GM12892 (cell line): ENCODE measurements at regions not wholly inside any gene's neighbourhood (a gene's known extent, or its start where the extent isn't known, plus 50 kb on each side); places are given as distances from the start of the nearest gene placed in this dataset.

Experiments
- POLR2A ChIP-seq: IDR thresholded peaks from 2 replicates; pipeline ENCODE4 v1.6.1; 2011; ENCODE audit warnings: low read depth, low read length, control low read depth
- POLR2AphosphoS5 ChIP-seq: IDR thresholded peaks from 2 replicates; pipeline ENCODE4 v1.6.1; 2011; ENCODE audit warnings: low read depth, low read length, control low read depth

DNA sequence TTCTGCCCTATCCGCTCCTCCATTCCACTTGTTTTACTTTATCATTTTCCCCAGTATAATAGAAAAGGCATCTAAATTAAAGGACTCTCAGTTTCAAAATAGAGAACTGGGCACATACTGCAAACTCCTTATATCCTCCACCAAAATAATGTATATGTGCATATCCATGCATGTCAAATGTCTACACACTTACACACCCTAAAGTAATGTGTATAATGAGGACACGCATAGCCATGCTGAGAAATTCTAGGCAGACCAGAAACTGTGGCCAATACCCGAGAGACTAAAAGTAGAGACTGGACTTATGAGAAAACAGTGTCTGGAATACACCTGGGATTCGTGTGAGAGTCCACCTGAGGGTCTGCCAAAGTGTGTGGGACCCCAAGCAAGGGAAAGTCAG, 183.5 kb downstream of the CWF19L2 start:
- TF ChIP-seq POLR2AphosphoS5 = no peak
- no peak for TF ChIP-seq POLR2A
